ENCODE measurements at regions not wholly inside any gene's neighbourhood (a gene's known extent, or its start where the extent isn't known, plus 50 kb on each side); places are given as distances from the start of the nearest gene placed in this dataset.

DNA sequence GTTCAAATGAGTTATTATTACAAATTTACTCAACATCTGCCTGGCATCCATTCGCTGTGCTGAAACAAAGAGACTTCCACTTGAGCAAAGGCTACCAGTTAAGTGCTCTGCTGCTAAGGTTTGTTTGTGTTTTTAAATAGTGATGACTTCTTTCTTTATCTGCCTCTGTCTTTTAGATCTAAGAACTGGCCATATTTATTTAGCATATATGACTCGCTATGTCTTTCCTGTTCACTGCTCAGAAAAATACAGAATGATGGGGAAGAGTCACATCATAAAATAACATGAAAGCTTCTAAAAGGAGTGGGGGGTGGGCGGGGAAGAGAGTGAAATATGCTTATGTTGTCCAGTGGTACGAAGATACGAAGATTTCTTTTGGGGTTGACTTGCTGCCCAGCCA lies 322.2 kb downstream of the GPAT3 start:
- TF ChIP-seq, protein P1, sequence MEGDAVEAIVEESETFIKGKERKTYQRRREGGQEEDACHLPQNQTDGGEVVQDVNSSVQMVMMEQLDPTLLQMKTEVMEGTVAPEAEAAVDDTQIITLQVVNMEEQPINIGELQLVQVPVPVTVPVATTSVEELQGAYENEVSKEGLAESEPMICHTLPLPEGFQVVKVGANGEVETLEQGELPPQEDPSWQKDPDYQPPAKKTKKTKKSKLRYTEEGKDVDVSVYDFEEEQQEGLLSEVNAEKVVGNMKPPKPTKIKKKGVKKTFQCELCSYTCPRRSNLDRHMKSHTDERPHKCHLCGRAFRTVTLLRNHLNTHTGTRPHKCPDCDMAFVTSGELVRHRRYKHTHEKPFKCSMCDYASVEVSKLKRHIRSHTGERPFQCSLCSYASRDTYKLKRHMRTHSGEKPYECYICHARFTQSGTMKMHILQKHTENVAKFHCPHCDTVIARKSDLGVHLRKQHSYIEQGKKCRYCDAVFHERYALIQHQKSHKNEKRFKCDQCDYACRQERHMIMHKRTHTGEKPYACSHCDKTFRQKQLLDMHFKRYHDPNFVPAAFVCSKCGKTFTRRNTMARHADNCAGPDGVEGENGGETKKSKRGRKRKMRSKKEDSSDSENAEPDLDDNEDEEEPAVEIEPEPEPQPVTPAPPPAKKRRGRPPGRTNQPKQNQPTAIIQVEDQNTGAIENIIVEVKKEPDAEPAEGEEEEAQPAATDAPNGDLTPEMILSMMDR (IDR thresholded peaks at IDR 0.05; ENCODE audit: insufficient read depth, low read depth, low read length, missing control alignments): no peak
- DNase-seq (ENCODE audit: low read depth): no peak
- no peak overlapping the region for H3K4me3 ChIP-seq (ENCODE audit: low read depth, low read length)

GRCh38 chr4:83855044-83855443 lies 319.1 kb downstream of the GPAT3 start:
- TF ChIP-seq, protein P1 (IDR thresholded peaks at IDR 0.05; ENCODE audit: insufficient read depth, low read depth, low read length, missing control alignments): no peak
- no peak overlapping the region for H3K4me3 ChIP-seq (ENCODE audit: low read depth, low read length)
- DNase-seq (ENCODE audit: low read depth): no peak

DNA sequence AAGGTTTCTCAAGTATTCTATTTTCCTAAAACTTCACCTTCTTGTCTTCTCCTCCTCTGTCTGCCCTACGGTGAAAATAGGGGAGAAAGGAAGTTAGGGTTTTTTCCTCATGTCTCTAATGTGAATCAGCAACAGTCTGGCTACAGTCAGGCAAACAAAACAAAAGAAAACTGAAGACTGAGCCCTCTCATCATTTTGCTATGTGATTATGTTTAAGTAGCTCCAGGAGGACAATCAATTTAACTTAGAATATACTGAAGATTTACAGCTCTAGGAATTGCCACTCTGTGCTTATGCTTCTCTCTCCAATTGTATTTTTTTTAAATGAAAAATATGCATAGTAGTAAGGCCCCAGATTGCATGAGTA lies 316.2 kb downstream of the GPAT3 start:
- no peak for DNase-seq (ENCODE audit: low read depth)

GRCh38 chr4:83851261-83852084 lies 315.6 kb downstream of the GPAT3 start:
- no peak for DNase-seq (ENCODE audit: low read depth)
- TF ChIP-seq, protein P1 (IDR thresholded peaks at IDR 0.05; ENCODE audit: insufficient read depth, low read depth, low read length, missing control alignments): no peak
- H3K4me3 ChIP-seq (ENCODE audit: low read depth, low read length): no peak overlapping the region

More for the DNA sequence above, 316.2 kb downstream of the GPAT3 start:
- no peak overlapping the region for H3K4me3 ChIP-seq (ENCODE audit: low read depth, low read length)
- TF ChIP-seq, protein P1 (IDR thresholded peaks at IDR 0.05; ENCODE audit: insufficient read depth, low read depth, low read length, missing control alignments): no peak

- DNase-seq (ENCODE audit: low read depth): no peak
- TF ChIP-seq, protein P1 (IDR thresholded peaks at IDR 0.05; ENCODE audit: insufficient read depth, low read depth, low read length, missing control alignments): no peak
- no peak overlapping the region for H3K4me3 ChIP-seq (ENCODE audit: low read depth, low read length)
These were observed 314.5 kb downstream of the GPAT3 start for GRCh38 chr4:83850435-83850834.

GRCh38 chr4:83846193-83846830 lies 310.4 kb downstream of the GPAT3 start:
- no peak overlapping the region for H3K4me3 ChIP-seq (ENCODE audit: low read depth, low read length)
- DNase-seq (ENCODE audit: low read depth): no peak
- TF ChIP-seq, protein P1 (IDR thresholded peaks at IDR 0.05; ENCODE audit: insufficient read depth, low read depth, low read length, missing control alignments): no peak
